NCI-H2196 (cell line): ENCODE measurements at regions not wholly inside any gene's neighbourhood (a gene's known extent, or its start where the extent isn't known, plus 50 kb on each side); places are given as distances from the start of the nearest gene placed in this dataset.

Source experiments
- DNase-seq: peaks from one replicate; lab custom pipeline; 2025; ENCODE audit not compliant: unreplicated experiment; lab: John Stamatoyannopoulos, UW

GRCh38 chr7:46022397-46022796 lies 101.3 kb upstream of the IGFBP3 start:
- DNase-seq = no peak

DNA sequence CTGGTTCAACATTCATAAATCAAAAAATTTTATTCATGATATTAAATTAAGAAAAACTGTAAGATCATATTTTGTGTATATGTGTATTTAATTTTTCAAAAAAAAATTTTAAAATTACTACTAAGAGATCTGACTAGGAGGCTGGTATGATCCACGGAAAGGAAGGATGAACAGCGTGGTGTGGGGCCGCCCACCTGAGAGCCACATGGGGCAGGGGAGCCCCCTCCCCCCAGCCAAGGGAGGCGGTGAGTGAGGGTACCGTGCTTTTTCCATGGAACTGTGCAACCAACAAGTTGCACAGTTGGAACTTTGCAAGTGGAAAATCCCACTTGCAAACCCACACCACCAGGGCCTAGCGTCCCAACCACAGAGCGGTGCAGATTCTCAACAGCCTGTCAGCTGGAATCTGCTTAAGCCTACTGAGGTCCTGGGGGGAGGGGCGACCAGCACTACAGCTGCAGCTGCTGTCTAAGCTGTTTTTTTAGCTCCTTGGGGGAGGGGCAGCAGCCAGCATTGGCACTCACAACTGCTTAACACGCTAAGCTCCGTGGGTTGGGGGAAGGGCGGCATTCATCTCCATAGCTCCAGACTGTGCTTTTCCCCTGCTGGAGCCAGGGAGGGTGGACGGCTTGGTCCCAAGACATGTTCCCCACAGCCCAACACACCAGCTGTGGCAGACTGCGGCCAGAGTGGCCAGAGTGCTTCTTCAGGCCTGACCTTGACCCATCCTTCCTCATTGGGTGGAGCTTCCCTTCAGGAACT lies 94.2 kb upstream of the IGFBP3 start:
- no peak for DNase-seq

DNA sequence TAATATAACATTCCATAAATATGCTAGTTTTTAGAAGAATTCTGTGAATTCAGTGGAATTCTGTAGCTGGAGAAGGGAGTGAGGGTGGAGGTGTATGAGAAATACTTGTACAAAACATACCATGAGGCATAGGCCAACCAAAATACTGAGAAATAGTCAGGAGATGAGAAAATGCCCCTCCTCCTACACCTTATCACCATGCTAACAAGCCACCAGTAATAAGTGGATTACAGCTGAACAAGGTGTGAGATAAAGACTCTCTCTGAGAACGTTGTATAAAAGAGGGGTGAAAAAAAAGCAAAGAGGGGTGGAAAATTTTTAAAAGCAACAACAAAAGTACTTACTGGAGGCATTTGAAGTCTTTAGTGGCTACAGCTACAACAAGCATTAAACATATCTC lies 90.4 kb upstream of the IGFBP3 start:
- no peak for DNase-seq

- no peak for DNase-seq
Observed at GRCh38 chr7:46011059-46011458, 90.0 kb upstream of the IGFBP3 start.

GRCh38 chr7:46009211-46009610 lies 88.1 kb upstream of the IGFBP3 start:
- DNase-seq = no peak

GRCh38 chr7:46007990-46008643 lies 87.0 kb upstream of the IGFBP3 start:
- no peak for DNase-seq

- DNase-seq = no peak
Observed at GRCh38 chr7:46007194-46007593, 86.1 kb upstream of the IGFBP3 start.

DNA sequence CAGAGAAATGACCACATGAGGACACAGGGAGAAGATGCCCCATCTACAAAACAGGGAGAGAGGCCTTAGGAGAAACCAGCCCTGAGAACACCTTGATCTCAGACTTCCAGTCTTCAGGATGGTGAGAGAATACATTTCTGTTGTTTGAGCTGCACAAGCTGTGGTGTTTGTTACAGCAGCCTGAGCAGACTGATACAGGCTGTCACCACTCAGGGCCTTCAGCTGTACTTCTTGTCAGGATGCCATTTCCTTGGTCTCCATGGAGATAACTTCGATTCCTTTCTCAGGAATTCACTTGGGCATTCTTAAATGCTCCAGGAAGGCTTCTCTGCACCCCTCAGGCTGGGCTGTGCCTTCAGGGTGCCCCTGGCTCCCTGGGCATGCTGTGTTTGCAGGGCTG lies 85.7 kb upstream of the IGFBP3 start:
- DNase-seq = no peak

DNA sequence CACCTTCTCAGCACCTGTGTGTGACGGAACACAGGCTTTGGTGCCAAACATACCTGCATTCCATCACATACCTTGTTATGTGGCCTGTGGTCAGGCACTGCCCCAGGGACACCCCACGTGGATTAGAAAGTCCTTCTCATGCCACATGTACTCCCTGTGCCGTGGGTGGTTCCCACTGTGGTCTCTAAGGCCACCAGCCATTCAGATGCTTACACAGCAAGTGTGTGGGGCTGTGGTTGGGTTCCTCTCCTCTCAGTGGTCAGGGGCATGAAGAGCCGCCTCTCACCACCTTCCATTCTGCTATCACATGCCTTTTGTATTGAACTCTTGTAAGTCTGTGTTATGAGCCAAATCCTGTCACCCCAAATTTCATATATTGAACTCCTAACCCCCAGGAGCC lies 85.1 kb upstream of the IGFBP3 start:
- no peak for DNase-seq

DNA sequence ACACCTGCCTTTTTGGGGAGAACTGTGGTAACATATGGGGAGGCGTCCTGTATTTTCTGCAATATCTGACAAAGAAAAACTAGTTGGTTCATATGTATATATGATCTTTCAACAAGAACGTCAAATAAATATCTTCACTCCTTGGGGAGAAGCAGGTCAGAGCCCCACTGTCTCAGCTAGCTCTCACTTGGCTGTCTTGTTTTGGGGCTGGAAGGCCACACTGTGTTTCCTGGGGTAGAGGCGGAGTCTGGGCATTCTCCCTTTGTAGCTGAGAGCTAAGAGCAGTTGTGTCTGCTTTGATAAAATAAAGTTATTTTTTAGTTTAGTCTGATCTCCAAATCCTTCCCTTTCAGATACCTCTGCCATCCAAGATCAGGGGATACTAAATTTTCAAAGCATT lies 83.9 kb upstream of the IGFBP3 start:
- no peak for DNase-seq

DNA sequence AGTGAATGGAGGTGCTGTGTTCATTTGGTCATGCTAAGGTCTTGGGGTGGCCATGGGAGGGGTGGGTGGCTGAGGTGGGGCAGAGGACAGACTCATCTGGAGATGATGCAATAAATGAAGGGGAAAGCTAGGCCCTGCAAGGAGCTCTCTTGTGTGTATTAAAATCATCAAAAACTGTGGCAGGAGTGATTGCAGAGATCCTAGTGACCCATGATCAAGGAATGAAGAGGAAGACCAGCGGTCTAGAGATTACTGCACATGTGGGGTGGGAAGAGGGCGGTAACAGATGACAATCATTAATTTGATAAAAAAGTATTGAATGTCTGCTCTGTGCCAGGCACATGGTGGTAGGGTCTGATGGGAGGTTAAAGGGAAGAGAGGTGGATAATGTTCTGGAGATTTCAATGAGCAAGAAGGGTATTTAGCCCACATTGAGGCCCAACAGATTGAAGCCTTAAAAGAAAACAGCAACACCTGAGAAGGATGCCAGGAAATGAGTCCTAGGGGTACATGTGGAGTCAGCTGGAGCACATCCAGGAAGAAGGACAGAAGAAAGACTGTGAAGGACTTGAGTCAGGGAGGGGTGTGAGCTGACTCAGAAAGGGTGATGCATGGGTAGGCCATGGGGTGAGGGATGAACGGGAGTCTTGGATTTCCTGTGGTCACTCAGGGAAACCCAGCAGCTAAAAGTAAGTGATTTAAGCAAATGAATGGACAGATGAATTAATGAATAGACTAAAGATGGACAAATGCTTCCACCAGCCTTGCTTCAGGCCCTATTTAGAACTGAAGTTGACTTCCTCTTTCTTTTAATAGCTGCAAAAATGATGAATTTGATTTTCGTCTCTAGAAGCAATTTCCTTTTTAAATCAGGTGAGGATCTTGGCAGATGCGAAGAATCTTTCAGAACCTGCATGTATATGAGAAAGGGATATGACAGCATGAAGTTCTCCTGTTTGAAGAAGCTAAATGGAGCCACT lies 83.1 kb upstream of the IGFBP3 start:
- no peak for DNase-seq

- no peak for DNase-seq
Observed at GRCh38 chr7:46003161-46003560, 82.1 kb upstream of the IGFBP3 start.

- no peak for DNase-seq
Observed at GRCh38 chr7:46000513-46000912, 79.4 kb upstream of the IGFBP3 start.

- no peak for DNase-seq
Observed at GRCh38 chr7:45999541-45999940, 78.5 kb upstream of the IGFBP3 start.

DNA sequence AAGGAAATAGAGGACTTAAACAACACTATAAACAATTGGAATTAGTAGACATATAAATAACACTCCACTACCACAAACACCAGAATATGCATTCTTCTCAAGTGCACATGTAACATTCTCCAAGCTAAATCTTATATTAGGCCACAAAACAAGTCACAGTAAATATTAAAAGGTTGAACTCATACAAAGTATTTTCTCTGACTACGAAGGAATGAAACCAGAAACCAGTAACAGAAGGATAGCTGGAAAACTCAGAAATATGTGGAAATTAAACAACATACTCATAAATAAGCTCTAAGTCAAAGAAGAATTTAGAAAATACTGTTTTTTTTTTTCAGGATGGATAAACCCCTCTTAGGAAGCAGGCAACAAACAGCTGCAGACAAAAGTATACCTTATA lies 77.4 kb upstream of the IGFBP3 start:
- DNase-seq = no peak

DNA sequence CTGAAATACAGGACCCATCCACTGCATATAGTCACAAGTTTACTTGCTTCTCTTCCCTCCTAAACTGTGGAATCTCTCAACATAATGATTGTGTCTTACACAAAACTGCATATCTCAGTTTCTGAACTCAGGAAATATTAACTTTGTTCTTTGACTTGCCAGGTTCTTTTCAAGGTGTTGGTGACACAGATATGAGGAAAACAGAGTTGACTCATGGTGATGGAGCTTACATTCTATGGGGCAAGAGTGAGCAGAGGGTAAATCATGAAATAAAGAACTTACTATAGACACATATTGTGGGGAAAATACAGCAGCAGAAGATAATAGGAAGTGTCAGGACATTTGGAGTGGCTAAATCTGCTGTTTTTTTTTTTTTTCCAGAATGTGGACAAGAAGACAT lies 72.5 kb upstream of the IGFBP3 start:
- no peak for DNase-seq

DNA sequence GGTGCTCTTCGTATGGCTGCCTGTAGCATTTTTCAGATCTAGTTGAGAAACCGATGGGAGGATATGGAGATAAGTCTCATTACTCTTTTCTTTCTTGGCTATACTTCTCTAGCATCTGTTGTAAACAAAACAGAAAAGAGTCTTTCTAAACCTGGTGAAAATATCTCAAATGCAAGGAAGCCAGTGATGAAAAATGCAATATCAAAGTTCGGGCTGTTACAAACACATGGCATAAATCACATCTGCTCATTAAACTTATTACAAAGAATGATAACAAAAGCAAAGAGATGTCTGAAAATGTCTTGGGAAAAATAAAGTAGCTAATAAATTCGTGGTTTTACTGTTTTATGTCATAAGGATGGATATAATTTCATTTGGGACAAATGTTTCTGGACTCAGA lies 71.8 kb upstream of the IGFBP3 start:
- DNase-seq = no peak

- no peak for DNase-seq
Observed at GRCh38 chr7:45990276-45990675, 69.2 kb upstream of the IGFBP3 start.

GRCh38 chr7:45988405-45989057 lies 67.5 kb upstream of the IGFBP3 start:
- DNase-seq = no peak

- DNase-seq = no peak
Observed at GRCh38 chr7:45987521-45988290, 66.6 kb upstream of the IGFBP3 start.
